ENCODE measurements at regions not wholly inside any gene's neighbourhood (a gene's known extent, or its start where the extent isn't known, plus 50 kb on each side); places are given as distances from the start of the nearest gene placed in this dataset.
"Not testable (repeated sequence)": the region's sequence is repeated elsewhere in the genome, so short reads cannot be mapped to it uniquely, and the experiment has no call there.

- not testable (repeated sequence) for TF ChIP-seq CTCF (conservative IDR thresholded peaks at IDR 0.05; ENCODE audit: low read depth in 2 of 2); CREB1 (CRISPR knock-in tag; IDR thresholded peaks at IDR 0.05; ENCODE audit: low read depth); JUNB (IDR thresholded peaks at IDR 0.05; ENCODE audit: unreplicated experiment); EZH2 (IDR thresholded peaks at IDR 0.05; ENCODE audit: low read depth, unreplicated experiment); POLR2AphosphoS5 (IDR thresholded peaks at IDR 0.05; ENCODE audit: low read depth); ETS1 (IDR thresholded peaks at IDR 0.05); REST (IDR thresholded peaks at IDR 0.05; ENCODE audit: unreplicated experiment); STAT1 (IDR thresholded peaks at IDR 0.05; ENCODE audit: unreplicated experiment); ZNF114 (CRISPR knock-in tag; IDR thresholded peaks at IDR 0.05); EZH2phosphoT487 (IDR thresholded peaks at IDR 0.05; ENCODE audit: unreplicated experiment); ZNF331 (CRISPR knock-in tag; IDR thresholded peaks at IDR 0.05; ENCODE audit: low read depth)
Observed at GRCh38 chr9:66266202-66266601, 529.3 kb downstream of the FOXD4L4 start.

Measured in GM23338 (cell line).